ENCODE measurements at regions not wholly inside any gene's neighbourhood (a gene's known extent, or its start where the extent isn't known, plus 50 kb on each side); places are given as distances from the start of the nearest gene placed in this dataset.

DNA sequence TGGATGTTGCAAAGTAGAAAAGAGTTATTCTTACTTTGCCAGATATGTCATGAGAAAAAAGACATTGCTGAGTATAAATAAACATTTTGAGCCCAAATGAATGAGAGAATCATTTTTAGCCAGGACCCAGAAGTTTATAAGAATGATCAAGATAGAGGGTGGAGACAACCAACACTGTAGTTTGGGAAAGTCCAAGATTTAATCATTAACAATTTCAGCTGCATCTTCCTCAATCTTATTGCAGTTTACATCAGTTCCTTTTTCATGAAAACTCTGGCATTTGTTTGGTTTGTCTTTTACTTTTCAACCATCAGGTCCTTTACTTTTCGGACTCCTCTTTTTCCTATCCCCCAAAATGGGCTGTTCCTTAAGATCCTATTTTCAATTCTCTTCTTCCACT is 645.9 kb downstream of the ANKRD50 start:
- no peak for DNase-seq (ENCODE audit: low spot score)
- H3K4me3 Mint-ChIP-seq = no peak overlapping the region
- ChIA-PET CTCF (no interaction called here), POLR2A (no interaction called here)
- H3K27ac Mint-ChIP-seq = no peak overlapping the region
- H3K9me3 Mint-ChIP-seq = peaks cover 35% of the 10 kb centered on the region
- TF ChIP-seq JAZF1 (CRISPR knock-in tag; IDR thresholded peaks at IDR 0.05) = no peak
- TF ChIP-seq GABPB1 (CRISPR knock-in tag; IDR thresholded peaks at IDR 0.05) = no peak
- no peak for TF ChIP-seq ZNF232 (CRISPR knock-in tag; IDR thresholded peaks at IDR 0.05)
- no peak for TF ChIP-seq IRF2 (CRISPR knock-in tag; IDR thresholded peaks at IDR 0.05; ENCODE audit: borderline replicate concordance, low read depth)
- TF ChIP-seq, protein P1, sequence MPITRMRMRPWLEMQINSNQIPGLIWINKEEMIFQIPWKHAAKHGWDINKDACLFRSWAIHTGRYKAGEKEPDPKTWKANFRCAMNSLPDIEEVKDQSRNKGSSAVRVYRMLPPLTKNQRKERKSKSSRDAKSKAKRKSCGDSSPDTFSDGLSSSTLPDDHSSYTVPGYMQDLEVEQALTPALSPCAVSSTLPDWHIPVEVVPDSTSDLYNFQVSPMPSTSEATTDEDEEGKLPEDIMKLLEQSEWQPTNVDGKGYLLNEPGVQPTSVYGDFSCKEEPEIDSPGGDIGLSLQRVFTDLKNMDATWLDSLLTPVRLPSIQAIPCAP (CRISPR knock-in tag; IDR thresholded peaks at IDR 0.05) = no peak
- TF ChIP-seq, protein P2, sequence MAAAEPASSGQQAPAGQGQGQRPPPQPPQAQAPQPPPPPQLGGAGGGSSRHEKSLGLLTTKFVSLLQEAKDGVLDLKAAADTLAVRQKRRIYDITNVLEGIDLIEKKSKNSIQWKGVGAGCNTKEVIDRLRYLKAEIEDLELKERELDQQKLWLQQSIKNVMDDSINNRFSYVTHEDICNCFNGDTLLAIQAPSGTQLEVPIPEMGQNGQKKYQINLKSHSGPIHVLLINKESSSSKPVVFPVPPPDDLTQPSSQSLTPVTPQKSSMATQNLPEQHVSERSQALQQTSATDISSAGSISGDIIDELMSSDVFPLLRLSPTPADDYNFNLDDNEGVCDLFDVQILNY (CRISPR knock-in tag; IDR thresholded peaks at IDR 0.05) = no peak
- TF ChIP-seq, protein P3, sequence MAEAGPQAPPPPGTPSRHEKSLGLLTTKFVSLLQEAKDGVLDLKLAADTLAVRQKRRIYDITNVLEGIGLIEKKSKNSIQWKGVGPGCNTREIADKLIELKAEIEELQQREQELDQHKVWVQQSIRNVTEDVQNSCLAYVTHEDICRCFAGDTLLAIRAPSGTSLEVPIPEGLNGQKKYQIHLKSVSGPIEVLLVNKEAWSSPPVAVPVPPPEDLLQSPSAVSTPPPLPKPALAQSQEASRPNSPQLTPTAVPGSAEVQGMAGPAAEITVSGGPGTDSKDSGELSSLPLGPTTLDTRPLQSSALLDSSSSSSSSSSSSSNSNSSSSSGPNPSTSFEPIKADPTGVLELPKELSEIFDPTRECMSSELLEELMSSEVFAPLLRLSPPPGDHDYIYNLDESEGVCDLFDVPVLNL (CRISPR knock-in tag; IDR thresholded peaks at IDR 0.05; ENCODE audit: borderline replicate concordance, low read depth) = no peak
- TF ChIP-seq NFATC4 (CRISPR knock-in tag; IDR thresholded peaks at IDR 0.05) = no peak
- TF ChIP-seq ELF4 (CRISPR knock-in tag; IDR thresholded peaks at IDR 0.05; ENCODE audit: low read depth) = no peak
- TF ChIP-seq CREB1 (CRISPR knock-in tag; IDR thresholded peaks at IDR 0.05) = no peak
- no peak for ATAC-seq
- peaks cover 25% of the 10 kb centered on the region for H3K36me3 Mint-ChIP-seq
- H3K27me3 Mint-ChIP-seq (ENCODE audit: low read depth) = no peaks in the 10 kb centered on the region
- H3K4me1 Mint-ChIP-seq = peaks cover 12% of the 10 kb centered on the region

DNA sequence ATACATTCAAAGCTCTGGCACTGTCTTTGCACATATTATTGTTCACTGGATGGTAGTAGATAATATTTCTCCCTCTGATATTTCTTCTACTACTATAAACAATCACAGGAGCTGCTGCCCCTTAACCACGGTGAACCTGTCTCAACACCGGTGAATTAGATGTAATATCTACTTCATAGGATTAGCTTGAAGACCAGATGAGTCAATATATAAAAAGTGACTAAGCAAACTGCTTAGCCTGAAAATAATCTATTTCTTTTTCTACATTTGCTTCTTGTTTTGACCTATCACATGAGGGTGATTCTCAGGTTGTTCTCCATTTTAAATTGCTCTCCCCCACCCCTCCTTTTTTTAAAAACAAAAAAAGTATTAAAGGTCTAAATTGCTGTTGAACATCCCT is 645.5 kb downstream of the ANKRD50 start:
- peaks cover 12% of the 10 kb centered on the region for H3K4me1 Mint-ChIP-seq
- H3K27ac Mint-ChIP-seq = no peak overlapping the region
- CTCF ChIA-PET = no interaction called here
- H3K36me3 Mint-ChIP-seq = peaks cover 28% of the 10 kb centered on the region
- no peak overlapping the region for H3K4me3 Mint-ChIP-seq
- DNase-seq (ENCODE audit: low spot score) (no peak), ATAC-seq (no peak)
- POLR2A ChIA-PET = no interaction called here
- no peaks in the 10 kb centered on the region for H3K27me3 Mint-ChIP-seq (ENCODE audit: low read depth)
- H3K9me3 Mint-ChIP-seq = peaks cover 40% of the 10 kb centered on the region
- TF ChIP-seq, protein P4, sequence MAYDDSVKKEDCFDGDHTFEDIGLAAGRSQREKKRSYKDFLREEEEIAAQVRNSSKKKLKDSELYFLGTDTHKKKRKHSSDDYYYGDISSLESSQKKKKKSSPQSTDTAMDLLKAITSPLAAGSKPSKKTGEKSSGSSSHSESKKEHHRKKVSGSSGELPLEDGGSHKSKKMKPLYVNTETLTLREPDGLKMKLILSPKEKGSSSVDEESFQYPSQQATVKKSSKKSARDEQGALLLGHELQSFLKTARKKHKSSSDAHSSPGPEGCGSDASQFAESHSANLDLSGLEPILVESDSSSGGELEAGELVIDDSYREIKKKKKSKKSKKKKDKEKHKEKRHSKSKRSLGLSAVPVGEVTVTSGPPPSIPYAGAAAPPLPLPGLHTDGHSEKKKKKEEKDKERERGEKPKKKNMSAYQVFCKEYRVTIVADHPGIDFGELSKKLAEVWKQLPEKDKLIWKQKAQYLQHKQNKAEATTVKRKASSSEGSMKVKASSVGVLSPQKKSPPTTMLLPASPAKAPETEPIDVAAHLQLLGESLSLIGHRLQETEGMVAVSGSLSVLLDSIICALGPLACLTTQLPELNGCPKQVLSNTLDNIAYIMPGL (CRISPR knock-in tag; IDR thresholded peaks at IDR 0.05) = no peak
- TF ChIP-seq FOXJ3 (CRISPR knock-in tag; IDR thresholded peaks at IDR 0.05; ENCODE audit: borderline replicate concordance) (no peak), TCF7 (CRISPR knock-in tag; IDR thresholded peaks at IDR 0.05; ENCODE audit: low read depth) (no peak), ZNF219 (CRISPR knock-in tag; IDR thresholded peaks at IDR 0.05; ENCODE audit: borderline replicate concordance) (no peak)
- TF ChIP-seq, protein P3 (CRISPR knock-in tag; IDR thresholded peaks at IDR 0.05; ENCODE audit: borderline replicate concordance, low read depth) = no peak
- TF ChIP-seq, protein P5, sequence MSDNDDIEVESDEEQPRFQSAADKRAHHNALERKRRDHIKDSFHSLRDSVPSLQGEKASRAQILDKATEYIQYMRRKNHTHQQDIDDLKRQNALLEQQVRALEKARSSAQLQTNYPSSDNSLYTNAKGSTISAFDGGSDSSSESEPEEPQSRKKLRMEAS (CRISPR knock-in tag; IDR thresholded peaks at IDR 0.05) = no peak
- TF ChIP-seq, protein P6, sequence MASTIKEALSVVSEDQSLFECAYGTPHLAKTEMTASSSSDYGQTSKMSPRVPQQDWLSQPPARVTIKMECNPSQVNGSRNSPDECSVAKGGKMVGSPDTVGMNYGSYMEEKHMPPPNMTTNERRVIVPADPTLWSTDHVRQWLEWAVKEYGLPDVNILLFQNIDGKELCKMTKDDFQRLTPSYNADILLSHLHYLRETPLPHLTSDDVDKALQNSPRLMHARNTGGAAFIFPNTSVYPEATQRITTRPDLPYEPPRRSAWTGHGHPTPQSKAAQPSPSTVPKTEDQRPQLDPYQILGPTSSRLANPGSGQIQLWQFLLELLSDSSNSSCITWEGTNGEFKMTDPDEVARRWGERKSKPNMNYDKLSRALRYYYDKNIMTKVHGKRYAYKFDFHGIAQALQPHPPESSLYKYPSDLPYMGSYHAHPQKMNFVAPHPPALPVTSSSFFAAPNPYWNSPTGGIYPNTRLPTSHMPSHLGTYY (CRISPR knock-in tag; IDR thresholded peaks at IDR 0.05) = no peak

Data from WTC11 (cell line).